DND-41 (cell line): ENCODE measurements at regions not wholly inside any gene's neighbourhood (a gene's known extent, or its start where the extent isn't known, plus 50 kb on each side); places are given as distances from the start of the nearest gene placed in this dataset.

Experiments used
- ATAC-seq: fragments of 200-7000 bp; cut with Tn5 transposase; 3 replicates; pipeline ENCODE4 v1.9.1; 2021; ENCODE audit warnings: low read depth; ENCODE audit not compliant: insufficient read depth
- DNase-seq: peaks from one replicate; pipeline ENCODE4 v3.0.0-alpha.2; 2020
- H2AFZ ChIP-seq: 2 replicates; pipeline ENCODE4 v1.6.0; 2012; ENCODE audit warnings: low read depth, low read length
- H3K27ac ChIP-seq: 2 replicates; pipeline ENCODE4 v1.5.1; 2012; ENCODE audit warnings: low read length, inconsistent platforms
- H3K27me3 ChIP-seq: fragments of 200-600 bp; sonication (generic); 2 replicates; pipeline ENCODE4 v1.6.0; 2012; ENCODE audit warnings: low read length, mild to moderate bottlenecking, inconsistent platforms; ENCODE audit not compliant: insufficient read depth, poor library complexity
- H3K36me3 ChIP-seq: 2 replicates; pipeline ENCODE4 v1.5.1; 2012; ENCODE audit warnings: low read length, inconsistent platforms; ENCODE audit not compliant: insufficient read depth
- H3K4me1 ChIP-seq: 2 replicates; pipeline ENCODE4 v1.5.1; 2012; ENCODE audit warnings: mild to moderate bottlenecking, low read length; ENCODE audit not compliant: insufficient read depth
- H3K4me2 ChIP-seq: 2 replicates; pipeline ENCODE4 v1.6.0; 2012; ENCODE audit warnings: mild to moderate bottlenecking, moderate library complexity, low read length, inconsistent platforms; ENCODE audit not compliant: insufficient read depth
- H3K4me3 ChIP-seq, 2 experiments: fragments of 200-600 bp in 1 of 2; shearing (Covaris generic) in 1 of 2; 2 replicates each; pipeline ENCODE4 v1.5.1; 2012 to 2016; ENCODE audit warnings: inconsistent platforms in 2 of 2, low read length in 2 of 2, mild to moderate bottlenecking in 2 of 2, low read depth in 1 of 2, moderate library complexity in 1 of 2
- H3K79me2 ChIP-seq: 2 replicates; pipeline ENCODE4 v1.6.0; 2012; ENCODE audit warnings: low read length, inconsistent platforms; ENCODE audit not compliant: insufficient read depth
- H3K9ac ChIP-seq: 2 replicates; pipeline ENCODE4 v1.6.0; 2012; ENCODE audit warnings: low read depth, mild to moderate bottlenecking, inconsistent platforms, low read length, moderate library complexity
- H3K9me3 ChIP-seq: 2 replicates; pipeline ENCODE4 v1.5.1; 2012; ENCODE audit warnings: low read length, moderate library complexity, mild to moderate bottlenecking, inconsistent platforms; ENCODE audit not compliant: insufficient read depth, severe bottlenecking
- H4K20me1 ChIP-seq: 2 replicates; pipeline ENCODE4 v1.6.0; 2012; ENCODE audit warnings: low read length; ENCODE audit not compliant: insufficient read depth
- EZH2 ChIP-seq: IDR thresholded peaks from 3 replicates; pipeline ENCODE4 v1.6.1; 2012; ENCODE audit warnings: borderline replicate concordance, low read depth, mild to moderate bottlenecking, moderate library complexity, low read length, inconsistent platforms; ENCODE audit not compliant: severe bottlenecking
- TF ChIP-seq, protein P1 (sequence below): IDR thresholded peaks from 2 replicates; pipeline ENCODE4 v1.5.1; 2012; ENCODE audit warnings: borderline replicate concordance, low read length, moderate library complexity, mild to moderate bottlenecking; ENCODE audit not compliant: poor library complexity, severe bottlenecking; ENCODE audit errors: extremely low read depth

DNA sequence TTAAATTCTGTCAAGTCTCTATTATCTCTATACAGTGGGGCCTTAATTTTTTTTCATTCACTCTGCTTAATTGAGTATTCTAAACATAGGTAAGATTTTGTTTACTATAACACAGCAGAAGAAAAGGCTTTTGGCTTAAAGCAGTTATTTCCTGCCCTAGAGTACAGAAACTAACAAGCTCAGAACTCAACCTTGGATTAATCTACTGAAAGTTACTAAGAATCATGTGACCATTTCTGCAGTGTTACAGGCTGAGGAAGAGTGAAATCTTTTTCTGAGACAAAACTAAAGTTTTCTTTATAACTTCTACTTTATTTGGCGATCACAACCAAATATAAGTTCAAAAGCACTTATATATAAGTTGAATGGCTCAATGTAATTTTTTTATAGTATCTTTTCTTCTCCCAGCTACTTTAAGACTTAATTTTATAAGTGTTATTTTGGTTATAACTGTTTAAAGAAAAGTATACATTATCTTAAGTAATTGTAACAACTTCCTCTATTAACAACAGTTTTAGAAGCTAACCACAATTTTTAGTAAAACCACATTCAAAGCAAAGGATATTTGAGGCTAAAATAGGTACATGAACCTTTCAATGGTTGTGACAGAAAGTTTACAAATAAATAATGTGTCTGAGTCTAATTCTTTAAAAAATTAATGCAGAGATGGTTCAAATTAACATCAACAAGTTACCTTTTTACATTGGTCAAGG is 240.6 kb upstream of the NAALADL2 start:
- Histone ChIP-seq H3K36me3 (no peaks in the 10 kb centered on the region), H3K9ac (no peak overlapping the region), H3K27ac (no peak overlapping the region), H4K20me1 (no peaks in the 10 kb centered on the region), H3K4me1 (no peaks in the 10 kb centered on the region), H3K4me2 (no peak overlapping the region), H2AFZ (no peak overlapping the region), H3K9me3 (no peaks in the 10 kb centered on the region), H3K79me2 (no peaks in the 10 kb centered on the region), H3K27me3 (no peaks in the 10 kb centered on the region), H3K4me3 (no peak overlapping the region)
- no peak for DNase-seq
- TF ChIP-seq, protein P1, sequence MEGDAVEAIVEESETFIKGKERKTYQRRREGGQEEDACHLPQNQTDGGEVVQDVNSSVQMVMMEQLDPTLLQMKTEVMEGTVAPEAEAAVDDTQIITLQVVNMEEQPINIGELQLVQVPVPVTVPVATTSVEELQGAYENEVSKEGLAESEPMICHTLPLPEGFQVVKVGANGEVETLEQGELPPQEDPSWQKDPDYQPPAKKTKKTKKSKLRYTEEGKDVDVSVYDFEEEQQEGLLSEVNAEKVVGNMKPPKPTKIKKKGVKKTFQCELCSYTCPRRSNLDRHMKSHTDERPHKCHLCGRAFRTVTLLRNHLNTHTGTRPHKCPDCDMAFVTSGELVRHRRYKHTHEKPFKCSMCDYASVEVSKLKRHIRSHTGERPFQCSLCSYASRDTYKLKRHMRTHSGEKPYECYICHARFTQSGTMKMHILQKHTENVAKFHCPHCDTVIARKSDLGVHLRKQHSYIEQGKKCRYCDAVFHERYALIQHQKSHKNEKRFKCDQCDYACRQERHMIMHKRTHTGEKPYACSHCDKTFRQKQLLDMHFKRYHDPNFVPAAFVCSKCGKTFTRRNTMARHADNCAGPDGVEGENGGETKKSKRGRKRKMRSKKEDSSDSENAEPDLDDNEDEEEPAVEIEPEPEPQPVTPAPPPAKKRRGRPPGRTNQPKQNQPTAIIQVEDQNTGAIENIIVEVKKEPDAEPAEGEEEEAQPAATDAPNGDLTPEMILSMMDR = no peak
- TF ChIP-seq EZH2 = no peak
- no peak for ATAC-seq

DNA sequence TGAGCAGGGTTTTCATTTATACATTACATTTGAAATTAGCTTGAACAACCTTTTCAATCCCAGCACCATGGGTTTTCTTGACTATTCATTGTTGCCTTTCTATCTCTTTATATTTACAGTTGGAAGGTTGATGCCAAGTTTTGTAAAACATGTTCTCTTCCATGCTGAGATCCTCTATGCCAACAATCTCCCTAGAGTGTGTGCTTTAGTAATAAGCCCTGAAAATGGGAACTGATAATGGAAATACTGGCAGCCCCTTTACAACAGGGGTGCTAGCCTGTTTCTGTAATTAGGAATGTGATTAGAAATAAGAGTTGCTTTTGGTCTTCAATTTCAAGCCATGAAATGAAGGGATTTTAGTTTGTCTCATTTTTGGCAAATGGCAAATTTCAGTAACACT is 239.9 kb upstream of the NAALADL2 start:
- H3K4me2 ChIP-seq = no peak overlapping the region
- H3K79me2 ChIP-seq = no peaks in the 10 kb centered on the region
- TF ChIP-seq, protein P1 = no peak
- TF ChIP-seq EZH2 = no peak
- no peak overlapping the region for H3K9ac ChIP-seq
- no peaks in the 10 kb centered on the region for H3K9me3 ChIP-seq
- ATAC-seq (no peak), DNase-seq (no peak)
- H3K27ac ChIP-seq = no peak overlapping the region
- H3K4me1 ChIP-seq = no peaks in the 10 kb centered on the region
- H3K27me3 ChIP-seq = no peaks in the 10 kb centered on the region
- H4K20me1 ChIP-seq = no peaks in the 10 kb centered on the region
- H3K36me3 ChIP-seq = no peaks in the 10 kb centered on the region
- H2AFZ ChIP-seq = no peak overlapping the region
- no peak overlapping the region for H3K4me3 ChIP-seq

DNA sequence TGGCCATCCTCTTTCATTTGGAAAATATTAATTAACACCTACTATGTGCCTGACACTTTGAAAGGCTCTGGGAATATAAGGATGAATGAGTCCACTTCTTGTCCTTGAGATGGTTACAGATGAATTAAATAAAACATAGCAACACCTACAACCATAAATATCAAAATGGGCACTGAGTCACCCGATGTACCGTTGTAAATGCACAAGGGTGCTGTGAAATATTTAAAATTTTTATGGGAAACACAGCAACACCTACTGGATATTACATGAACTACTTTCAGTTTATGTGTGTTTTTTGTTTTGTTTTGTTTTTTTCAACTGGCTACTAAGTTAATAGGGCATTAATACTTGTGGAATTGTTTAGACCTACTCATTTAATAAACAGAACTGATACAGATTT is 239.0 kb upstream of the NAALADL2 start:
- no peaks in the 10 kb centered on the region for H4K20me1 ChIP-seq
- H3K27me3 ChIP-seq = no peaks in the 10 kb centered on the region
- no peak overlapping the region for H3K4me3 ChIP-seq
- H3K27ac ChIP-seq = no peak overlapping the region
- H3K79me2 ChIP-seq = no peaks in the 10 kb centered on the region
- H3K36me3 ChIP-seq = no peaks in the 10 kb centered on the region
- TF ChIP-seq, protein P1 = no peak
- TF ChIP-seq EZH2 = no peak
- no peak overlapping the region for H2AFZ ChIP-seq
- no peak overlapping the region for H3K4me2 ChIP-seq
- no peak for ATAC-seq
- no peak for DNase-seq
- no peak overlapping the region for H3K9ac ChIP-seq
- H3K4me1 ChIP-seq = no peaks in the 10 kb centered on the region
- no peaks in the 10 kb centered on the region for H3K9me3 ChIP-seq

DNA sequence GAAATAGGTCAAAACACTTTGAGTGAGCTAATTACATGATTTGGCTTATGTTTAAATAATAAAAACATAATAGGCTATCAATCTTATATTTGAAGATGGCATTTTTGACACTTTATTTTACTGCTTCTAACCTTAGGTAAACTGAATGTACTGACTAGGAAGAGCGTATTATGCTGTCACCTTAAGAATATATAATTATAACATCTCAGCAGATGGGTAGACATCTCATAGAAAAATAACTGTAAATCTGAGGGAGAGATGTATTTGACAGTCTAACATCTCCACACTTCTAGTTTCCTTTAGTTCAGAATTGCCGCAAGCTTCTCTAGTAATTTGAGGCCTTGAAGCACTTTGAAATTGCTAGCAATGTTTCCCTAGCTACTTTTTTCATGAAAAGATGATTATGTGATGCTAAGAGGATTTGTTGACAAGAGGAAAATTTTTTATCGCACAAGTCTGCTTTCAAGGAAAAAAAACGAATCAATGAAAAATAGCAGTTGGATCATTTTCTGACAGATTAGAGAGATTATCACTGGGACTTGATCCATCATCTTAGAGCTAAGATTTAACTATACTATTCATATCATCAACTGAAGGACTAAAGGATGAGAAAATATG is 238.2 kb upstream of the NAALADL2 start:
- Histone ChIP-seq H3K4me1 (no peaks in the 10 kb centered on the region), H3K27me3 (no peaks in the 10 kb centered on the region), H3K4me2 (no peak overlapping the region), H3K79me2 (no peaks in the 10 kb centered on the region), H4K20me1 (no peaks in the 10 kb centered on the region), H3K9ac (no peak overlapping the region), H3K9me3 (no peaks in the 10 kb centered on the region), H2AFZ (no peak overlapping the region), H3K4me3 (no peak overlapping the region), H3K36me3 (no peaks in the 10 kb centered on the region), H3K27ac (no peak overlapping the region)
- DNase-seq (no peak), ATAC-seq (no peak)
- TF ChIP-seq, protein P1 = no peak
- TF ChIP-seq EZH2 = no peak
